Tibial nerve (tissue), 3 donors: ENCODE measurements at regions not wholly inside any gene's neighbourhood (a gene's known extent, or its start where the extent isn't known, plus 50 kb on each side); places are given as distances from the start of the nearest gene placed in this dataset.

Experiments used
- CTCF ChIP-seq, 5 experiments: fragments of 200-600 bp in 3 of 5; fragments of 450-650 bp in 2 of 5; sonication (generic) in 3 of 5; IDR thresholded peaks; one replicate each; pipeline ENCODE4 v1.5.1; 2016 to 2019; ENCODE audit warnings: antibody characterized with exemption in 5 of 5, mild to moderate bottlenecking in 3 of 5, moderate library complexity in 2 of 5
- POLR2A ChIP-seq, 2 donors: fragments of 450-650 bp; IDR thresholded peaks; one replicate each; pipeline ENCODE4 v1.6.1; 2017; ENCODE audit warnings: antibody characterized with exemption in 2 of 2, mild to moderate bottlenecking in 2 of 2, moderate library complexity in 2 of 2

DNA sequence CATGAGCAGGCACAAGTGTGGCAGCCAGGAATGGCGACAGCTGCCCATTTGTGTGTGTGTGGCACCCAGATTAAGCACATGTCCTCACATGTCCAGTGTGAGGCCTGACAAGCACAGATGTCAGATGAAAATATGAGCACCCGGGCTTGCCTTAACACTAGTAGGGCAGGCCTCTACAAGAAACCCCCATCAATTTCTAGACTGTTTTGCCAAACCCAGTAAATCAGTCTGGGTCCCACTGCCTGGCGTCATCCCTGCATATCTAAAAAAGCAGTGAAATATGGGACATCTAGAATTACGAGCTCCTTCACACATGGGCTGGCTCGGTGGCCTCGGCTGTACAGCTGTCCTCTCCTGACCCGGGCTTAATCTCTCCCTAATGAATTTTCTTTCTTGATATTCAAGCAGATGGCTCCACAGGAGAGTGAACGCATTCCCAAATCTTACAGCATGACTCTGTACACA is 432.7 kb downstream of the FOXO1 start:
- TF ChIP-seq CTCF (IDR thresholded peaks at IDR 0.05) (no peak), POLR2A (IDR thresholded peaks at IDR 0.05) (no peak)
